ENCODE measurements at regions not wholly inside any gene's neighbourhood (a gene's known extent, or its start where the extent isn't known, plus 50 kb on each side); places are given as distances from the start of the nearest gene placed in this dataset.
"Not testable (repeated sequence)": the region's sequence is repeated elsewhere in the genome, so short reads cannot be mapped to it uniquely, and the experiment has no call there.

DNA sequence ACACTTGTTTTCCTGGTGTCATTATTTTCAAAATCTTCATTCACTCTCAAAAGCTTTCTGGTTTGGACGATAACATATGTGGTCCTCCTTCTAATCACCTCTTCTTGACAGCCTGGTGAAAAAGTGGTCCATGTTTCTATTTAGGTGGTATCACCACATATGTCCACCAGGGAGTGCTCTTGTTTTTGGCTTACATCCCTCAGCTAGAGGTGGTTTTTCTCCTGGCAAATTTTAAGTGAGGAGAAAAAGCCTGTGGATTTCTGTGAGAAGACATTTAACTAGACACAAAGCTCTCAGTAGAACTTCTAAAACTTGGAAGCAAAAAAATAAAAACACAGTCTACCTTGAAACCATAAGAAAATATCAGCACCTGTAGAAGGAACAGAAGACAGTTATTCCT is 58.0 kb upstream of the FRMPD4 start:
- Histone ChIP-seq H3K36me3 (no peaks in the 10 kb centered on the region), H3K9me3 (no peaks in the 10 kb centered on the region), H3K27me3 (peaks cover 0 to 3% of the 10 kb centered on the region in 2 donors), H3K4me1 (no peaks in the 10 kb centered on the region), H3K4me3 (no peak overlapping the region), H3K27ac (no peak overlapping the region)
- ATAC-seq (peak; percentile 56), DNase-seq (peak in 1 of 4 donors; percentile 8)
- TF ChIP-seq, protein P1, sequence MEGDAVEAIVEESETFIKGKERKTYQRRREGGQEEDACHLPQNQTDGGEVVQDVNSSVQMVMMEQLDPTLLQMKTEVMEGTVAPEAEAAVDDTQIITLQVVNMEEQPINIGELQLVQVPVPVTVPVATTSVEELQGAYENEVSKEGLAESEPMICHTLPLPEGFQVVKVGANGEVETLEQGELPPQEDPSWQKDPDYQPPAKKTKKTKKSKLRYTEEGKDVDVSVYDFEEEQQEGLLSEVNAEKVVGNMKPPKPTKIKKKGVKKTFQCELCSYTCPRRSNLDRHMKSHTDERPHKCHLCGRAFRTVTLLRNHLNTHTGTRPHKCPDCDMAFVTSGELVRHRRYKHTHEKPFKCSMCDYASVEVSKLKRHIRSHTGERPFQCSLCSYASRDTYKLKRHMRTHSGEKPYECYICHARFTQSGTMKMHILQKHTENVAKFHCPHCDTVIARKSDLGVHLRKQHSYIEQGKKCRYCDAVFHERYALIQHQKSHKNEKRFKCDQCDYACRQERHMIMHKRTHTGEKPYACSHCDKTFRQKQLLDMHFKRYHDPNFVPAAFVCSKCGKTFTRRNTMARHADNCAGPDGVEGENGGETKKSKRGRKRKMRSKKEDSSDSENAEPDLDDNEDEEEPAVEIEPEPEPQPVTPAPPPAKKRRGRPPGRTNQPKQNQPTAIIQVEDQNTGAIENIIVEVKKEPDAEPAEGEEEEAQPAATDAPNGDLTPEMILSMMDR (IDR thresholded peaks at IDR 0.05): peak; percentile 24
- intact Hi-C loops (cut with DNase I): no loop called here

GRCh38 chrX:12082959-12083358 is 55.3 kb upstream of the FRMPD4 start:
- H3K27ac ChIP-seq; ATAC-seq; DNase-seq; H3K36me3 ChIP-seq; intact Hi-C loops (cut with DNase I); H3K4me1 ChIP-seq; H3K27me3 ChIP-seq; H3K9me3 ChIP-seq; H3K4me3 ChIP-seq: not testable (repeated sequence)
